NCI-H2029 treated with DMSO at 0.1 percent for 48 hours (cell line): ENCODE measurements at regions not wholly inside any gene's neighbourhood (a gene's known extent, or its start where the extent isn't known, plus 50 kb on each side); places are given as distances from the start of the nearest gene placed in this dataset.

ENCODE experiments used
- DNase-seq: peaks from one replicate; lab custom pipeline; 2025; lab: John Stamatoyannopoulos, UW

DNA sequence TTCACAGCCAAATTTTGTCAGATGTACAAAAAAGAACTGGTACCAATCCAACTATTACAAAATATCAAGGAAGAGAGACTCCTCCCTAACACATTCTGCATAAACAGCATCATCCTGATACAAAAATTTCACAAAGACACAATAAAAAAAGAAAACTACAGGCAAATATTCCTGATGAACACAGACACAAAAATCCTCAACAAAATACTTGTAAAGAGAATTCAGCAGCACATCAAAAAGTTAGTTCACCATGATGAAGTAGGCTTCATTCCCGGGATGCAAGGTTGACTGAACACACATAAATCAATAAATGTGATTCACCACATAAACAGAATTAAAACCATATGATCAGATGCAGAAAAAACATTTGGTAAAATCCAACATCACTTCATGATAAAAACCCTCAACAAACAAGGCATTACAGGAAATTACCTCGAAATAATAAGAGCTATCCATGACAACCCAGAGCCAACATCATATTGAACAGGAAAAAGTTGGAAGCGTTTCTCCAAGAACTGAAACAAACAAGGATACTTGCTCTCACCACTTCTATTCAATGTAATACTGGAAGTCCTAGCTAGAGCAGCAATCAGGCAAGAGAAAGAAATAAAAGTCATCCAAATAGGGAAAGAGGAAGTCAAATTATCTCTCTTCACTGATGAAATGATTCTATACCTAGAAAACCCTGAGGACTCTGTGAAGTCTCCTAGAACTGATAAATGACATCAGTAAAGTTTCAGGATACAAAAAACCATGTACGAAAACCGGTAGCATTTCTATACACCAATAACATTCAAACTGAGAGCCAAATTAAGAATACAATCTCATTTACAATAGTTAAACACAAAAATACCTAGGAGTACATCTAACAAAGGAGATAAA lies 223.1 kb downstream of the REEP3 start:
- DNase-seq, result no peak

DNA sequence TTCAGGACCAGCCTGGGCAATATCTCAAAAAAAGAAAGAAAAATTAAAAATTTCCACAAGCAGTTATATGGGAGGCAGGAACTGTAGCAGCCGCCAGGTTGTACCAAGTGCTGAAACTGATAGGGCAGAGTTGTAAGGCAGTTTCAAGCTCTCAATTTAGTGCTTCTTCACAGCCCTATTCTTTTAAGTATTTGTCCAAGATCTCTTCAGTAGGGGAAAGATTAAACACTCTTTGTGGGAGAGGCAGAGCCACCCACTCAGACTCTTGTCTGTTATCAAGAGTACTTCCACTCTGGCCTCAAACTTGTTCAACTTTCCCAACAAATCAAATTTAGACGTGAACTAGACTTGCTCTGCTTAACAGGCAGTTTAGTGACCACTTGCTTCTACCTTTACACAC lies 228.7 kb downstream of the REEP3 start:
- DNase-seq, result no peak

DNA sequence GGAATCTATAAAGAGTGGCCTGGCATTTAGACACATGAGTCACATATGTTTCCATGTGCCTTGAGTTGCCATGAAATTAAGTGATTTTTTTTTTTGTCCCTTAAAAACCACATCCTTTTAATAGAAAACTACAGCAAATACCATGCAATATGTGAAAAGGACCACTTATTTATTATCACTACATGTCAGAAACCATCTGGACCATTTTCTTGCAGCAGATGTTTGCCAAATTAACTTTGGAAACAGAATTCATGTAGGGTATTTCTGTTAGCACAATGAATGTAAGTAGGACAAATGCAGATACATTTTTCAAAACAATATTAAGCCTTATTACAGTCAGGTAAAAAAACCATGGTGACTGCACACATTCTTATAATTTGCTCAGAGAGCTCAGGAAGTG lies 230.6 kb downstream of the REEP3 start:
- no peak for DNase-seq

DNA sequence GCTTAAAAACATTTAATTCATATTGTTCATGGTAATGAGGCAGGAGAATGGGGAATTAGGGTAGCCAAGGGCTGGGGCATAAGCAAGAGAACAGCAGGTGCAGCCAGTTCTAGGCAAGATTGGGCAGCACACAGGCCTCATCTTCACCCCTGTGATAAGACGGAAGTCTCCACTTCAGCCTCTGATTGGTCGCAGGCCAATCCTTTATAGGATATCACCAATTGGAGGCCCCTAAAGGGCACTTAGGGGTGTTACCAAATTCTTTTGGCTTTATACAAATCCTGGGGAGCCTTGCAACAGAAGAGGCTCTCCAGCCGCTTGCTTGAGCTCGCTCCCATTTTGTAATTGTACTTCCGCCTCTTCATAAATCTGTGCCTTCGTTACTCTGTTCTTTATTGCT lies 231.1 kb downstream of the REEP3 start:
- no peak for DNase-seq

DNA sequence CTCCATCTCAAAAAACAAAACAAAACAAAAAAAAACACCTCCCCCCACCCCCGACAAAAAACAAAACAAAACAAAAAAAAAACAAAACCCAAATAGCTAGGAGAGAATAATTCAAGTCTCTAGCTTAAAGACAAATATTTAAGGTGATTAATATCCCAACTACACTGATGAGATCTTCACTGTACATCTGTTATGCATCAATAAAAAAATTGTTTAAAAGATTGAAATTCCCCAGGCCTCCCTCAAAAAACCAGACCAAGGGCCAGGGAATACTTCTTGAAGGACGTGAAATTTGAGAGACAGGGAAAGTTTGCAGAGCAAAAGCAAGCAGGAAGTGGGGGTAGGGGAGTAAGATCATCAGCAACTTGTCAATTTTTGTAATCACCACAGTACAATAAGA lies 232.6 kb downstream of the REEP3 start:
- DNase-seq, result no peak

DNA sequence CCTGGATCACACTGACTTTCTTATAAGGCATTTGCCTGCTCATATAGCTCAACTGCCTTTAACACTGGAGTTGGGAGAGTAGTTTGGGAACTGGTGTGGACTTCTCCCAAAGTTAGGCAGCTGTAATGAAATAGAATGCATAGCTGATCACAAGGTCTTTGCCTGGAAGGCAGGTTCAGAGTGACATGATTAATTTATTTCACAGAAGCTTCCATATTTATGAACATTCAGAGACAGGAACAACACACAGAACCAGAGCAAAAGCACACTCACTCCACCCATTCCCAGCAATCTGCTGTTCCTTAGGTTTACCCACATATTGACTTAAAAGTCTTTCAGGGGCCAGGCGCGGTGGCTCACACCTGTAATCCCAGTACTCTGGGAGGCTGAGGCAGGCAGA lies 234.2 kb downstream of the REEP3 start:
- no peak for DNase-seq

DNA sequence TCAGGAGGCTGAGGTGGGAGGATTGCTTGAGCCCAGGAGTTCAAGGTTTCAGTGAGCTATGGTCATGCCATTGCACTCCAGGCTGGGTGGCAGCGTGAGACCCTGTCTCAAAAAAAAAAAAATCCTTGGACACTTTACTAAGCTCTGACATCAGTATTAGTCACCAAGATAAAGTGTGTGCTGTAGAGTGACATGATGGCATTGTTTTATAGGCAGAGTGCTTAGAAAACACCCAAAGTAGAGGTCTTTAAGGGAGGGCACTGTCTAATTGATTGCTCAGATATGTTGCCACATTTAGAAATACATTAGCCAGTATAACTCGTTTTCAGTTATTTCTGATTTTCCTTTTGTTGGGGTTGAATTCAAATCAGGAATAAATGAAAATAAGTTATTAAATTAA lies 235.9 kb downstream of the REEP3 start:
- DNase-seq, result no peak

DNA sequence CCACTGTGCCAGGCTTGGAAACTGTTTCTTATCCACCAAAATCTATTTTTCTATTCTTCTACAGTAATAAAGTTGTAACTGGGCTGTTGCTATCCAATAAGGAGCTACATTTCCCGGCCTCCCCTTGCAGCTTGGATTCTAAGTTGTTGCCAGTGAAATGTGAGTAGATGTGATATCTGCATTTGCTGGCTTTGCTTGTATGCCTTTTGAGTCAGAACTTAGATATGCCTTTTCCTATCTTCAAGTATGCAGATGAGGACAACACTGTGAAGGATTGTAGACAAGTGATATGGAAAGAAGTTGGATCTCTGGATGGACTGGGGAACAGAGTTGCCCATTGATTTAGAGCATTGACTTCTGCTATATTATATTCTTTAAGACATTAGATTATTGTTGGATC lies 236.9 kb downstream of the REEP3 start:
- no peak for DNase-seq

DNA sequence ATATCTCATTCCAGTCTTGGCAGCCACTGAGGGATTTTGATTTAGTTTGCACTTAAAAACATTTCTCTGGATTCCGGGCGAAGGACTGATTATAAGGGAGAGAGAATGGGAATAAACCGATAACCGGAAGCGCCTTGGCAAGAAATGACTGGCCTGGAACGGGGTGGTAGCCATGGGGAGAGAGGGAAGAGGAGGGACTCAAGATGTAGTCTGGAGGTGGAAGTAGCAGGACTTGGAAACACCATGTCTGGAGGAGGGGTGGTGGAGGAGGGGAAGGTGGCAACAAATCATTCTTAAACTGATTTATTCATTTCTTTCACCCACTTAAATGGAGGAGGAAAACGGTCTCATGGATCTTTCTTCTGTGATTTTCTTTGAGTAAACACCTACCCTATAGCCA lies 238.1 kb downstream of the REEP3 start:
- no peak for DNase-seq

DNA sequence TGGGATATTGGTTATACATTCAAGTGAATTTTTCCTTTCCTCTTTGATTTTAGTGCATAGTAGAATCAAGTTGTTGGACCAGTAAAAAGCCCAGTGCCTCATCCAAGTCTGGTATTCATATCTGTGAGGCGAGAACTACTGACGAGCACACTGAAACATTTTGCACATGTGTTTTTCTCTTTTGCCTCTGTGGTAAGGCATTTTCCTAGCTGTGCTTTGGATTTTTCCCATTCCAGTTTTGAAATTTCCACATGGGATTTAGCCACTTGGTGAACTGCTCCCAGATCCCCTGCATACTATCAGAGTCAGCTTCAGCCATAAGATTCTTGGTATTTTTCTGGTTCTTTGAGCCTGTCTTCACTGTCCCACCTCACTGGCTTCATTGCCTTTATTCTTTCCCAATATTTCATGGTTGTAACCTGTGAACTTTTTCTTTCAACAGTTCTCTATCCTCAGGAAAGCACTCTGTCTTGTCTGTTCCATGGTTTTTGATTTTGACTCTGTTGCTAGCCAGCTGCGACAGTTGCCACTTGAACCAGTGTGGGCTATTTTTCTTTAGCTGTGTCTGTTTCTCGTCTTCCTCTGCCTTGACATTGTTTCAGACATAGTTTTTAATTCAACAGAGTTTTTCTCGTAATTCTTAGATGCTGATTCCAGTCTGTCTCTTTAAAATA lies 239.0 kb downstream of the REEP3 start:
- DNase-seq, result no peak

DNA sequence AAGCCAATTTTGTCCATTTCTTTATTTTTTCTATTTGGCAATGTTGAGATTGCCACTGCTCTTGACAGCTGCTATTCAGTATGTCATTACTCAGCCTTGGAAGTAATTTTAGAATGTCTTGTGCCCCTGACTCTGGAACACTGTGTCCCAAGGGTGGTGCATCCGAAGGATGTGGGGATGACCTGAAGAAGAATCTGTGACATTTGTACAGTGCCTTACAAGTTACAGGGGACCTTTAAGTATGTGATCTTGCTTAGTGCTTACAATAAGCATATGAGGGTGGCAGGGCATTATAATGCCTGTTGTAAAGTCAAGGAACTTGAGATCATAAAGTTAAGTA lies 239.5 kb downstream of the REEP3 start:
- DNase-seq, result no peak

DNA sequence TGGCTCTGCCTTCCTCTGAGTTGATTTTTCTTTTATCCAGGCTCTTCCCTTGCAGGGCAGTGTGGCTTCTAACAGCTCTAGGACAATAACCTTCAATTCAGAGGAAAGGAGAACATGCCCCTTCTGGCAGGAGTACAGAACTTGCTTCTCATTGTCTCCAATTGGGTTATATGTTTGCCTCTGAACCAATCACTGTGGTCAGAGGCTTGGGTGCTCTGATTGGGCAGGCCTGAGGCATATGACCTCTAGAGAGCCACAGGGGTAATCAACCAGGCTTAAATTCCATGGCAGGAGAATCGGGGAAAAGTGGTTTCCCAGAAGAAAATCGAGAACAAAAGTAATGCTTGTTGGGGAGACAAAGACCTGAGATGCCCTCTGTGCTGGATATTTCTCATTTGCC lies 240.0 kb downstream of the REEP3 start:
- DNase-seq, result no peak

DNA sequence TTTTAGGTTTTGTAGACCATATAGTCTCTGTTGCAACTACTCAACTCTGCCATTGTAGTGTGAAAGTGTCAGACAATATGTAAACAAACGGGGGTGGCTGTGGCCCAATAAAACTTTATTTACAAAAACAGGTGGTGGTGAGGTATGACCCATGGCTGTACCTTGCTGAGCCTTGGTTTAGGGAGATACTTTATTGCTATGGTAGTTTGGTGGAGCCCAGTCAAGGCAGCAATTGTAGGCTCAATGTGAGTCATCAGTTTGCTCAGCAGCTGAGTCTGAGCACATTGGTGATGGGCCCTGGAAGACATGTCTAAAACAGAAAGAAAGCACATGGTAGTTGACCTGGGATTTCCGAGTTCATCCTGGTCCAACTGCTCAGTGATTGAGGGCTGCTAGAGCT lies 242.5 kb downstream of the REEP3 start:
- no peak for DNase-seq

DNA sequence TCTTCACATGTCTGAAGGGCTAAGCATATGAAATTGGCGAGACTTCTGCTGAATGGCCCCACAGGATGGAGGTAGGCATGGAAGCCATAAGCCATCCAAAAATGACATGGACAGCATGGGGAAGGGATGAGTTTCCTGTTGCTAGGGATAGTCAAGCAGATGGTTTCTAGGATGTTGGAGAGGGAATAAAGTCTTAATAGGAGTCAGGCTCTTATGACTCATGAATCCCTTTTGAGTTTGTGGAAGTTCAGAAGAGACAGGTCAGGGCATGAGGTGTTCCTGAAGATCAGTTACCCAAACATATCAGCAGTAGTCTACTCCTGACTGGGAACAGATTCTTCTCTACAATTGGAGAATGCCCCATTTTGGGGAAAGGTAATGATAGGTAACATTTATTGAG lies 243.9 kb downstream of the REEP3 start:
- no peak for DNase-seq

DNA sequence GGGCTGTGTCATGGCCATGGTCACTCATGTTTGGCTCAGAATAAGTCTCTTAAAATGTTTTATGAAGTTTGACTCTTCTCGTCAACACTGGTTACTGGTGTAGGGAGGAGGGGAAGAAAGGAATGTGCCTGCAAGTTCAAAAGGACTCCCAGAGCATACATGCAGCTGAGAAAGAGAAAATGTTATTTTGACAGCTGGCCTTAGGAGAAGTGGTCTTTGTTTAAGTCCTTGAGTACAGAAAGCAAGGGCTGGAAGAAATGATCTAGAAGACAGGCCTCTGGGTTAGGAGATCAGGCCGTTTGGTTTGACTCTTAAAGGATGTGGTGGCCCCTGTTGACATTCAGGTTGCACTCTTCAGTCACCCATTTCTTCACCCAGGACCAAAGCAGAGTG lies 245.5 kb downstream of the REEP3 start:
- DNase-seq, result no peak

DNA sequence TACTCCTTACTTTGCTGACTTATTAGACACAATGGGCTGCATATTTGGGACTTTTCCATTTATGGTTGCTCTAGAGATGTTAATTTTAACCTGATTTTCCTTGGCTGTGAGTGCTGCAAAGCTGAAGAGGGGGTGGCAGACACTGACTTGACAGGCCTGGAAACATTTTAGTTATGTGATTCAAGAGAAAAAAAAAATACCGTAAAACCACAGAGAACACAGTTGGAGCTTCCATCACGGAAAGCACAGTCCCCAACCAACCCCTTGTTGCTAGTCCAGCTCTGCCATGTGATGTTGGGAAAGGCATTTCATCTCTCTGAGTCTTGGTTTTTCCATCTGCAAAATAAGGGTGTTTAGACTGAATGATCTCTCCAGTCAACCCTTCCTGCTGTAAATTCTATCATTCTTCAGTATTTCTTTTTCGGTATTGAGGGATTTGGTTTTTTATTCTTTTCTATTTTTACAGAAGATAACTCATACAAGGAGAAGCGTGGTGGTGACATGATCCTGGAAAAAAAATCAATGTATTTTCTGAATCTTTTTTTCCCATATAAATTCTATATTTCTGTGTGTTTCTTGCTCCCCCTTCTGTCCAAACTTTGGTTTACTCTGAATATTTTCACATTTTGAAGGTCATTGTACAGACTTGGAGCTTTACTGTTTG lies 246.1 kb downstream of the REEP3 start:
- no peak for DNase-seq

DNA sequence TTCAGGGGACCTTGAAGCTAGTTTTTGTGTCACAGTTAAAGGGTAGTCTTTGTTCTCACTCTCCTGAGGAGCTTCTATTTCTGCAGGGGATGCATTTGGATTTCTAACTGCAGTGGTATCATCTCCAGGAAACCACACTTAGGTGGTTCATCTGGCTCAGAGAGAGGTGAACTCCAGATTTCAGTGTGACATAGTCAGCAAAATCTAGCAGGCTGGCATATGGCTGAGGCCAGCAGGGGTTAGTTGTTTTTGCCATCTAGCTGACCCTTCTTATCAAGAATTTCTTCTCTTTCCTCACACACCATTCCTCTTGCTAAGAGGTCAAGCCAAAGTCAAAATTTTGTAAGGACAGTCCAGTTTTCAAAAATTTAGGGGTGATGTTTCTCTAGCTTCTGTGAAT lies 248.2 kb downstream of the REEP3 start:
- no peak for DNase-seq

DNA sequence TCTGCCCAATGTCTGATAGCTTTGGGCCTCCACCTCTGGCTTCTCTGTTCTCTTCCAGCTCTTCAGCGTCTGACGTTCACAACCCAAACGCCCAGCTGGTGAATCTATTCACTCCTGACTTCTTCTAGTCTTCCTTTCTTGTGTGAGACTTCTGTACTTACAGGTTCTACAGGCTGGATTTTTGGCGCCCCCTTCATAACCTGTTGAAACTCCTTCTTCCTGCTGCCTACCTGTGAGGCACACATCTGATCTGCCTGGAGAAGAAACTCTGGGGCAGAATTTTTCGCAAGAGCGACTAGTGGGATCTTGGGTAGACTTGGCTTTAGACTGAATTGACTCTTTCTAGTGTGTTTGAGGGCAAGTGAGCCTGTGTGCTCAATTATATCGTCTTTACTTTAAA lies 249.3 kb downstream of the REEP3 start:
- no peak for DNase-seq

DNA sequence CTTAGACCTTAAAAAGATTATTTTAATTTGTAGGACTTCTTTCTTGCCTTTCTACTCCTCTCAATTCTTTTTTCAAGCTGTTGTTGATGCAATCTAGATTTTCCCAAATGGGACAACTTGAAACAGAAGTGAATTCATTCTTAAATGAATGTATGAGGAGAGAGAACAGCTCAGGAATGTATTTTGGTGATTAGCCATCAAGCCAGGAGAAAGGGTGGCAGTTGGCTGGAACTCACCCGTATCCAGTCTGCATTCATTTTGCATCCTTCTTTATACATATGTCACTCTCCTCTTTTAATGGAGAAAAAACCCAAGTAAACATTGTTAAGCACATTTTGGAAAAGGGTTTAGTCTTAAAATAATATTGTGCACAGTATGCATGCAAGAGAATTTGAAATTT lies 251.3 kb downstream of the REEP3 start:
- DNase-seq, result no peak

DNA sequence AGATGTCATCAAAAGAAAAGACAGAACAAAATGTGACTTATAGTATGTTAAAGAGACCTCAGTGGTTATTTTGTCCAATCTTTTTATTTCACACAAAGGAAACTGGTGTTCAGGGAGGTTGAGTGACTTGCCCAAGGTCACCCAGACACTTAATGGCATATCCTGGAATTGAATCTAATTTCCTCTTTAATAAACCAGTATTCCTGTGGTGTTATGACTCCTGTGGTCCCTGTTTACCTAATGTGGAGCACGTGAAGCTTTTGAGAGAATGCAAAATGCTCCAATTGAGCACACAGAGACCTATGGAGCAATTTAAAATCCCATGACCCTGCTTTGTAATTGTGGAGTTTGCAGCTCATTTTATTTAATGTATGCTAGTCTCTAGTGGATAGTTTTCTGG lies 251.9 kb downstream of the REEP3 start:
- no peak for DNase-seq

DNA sequence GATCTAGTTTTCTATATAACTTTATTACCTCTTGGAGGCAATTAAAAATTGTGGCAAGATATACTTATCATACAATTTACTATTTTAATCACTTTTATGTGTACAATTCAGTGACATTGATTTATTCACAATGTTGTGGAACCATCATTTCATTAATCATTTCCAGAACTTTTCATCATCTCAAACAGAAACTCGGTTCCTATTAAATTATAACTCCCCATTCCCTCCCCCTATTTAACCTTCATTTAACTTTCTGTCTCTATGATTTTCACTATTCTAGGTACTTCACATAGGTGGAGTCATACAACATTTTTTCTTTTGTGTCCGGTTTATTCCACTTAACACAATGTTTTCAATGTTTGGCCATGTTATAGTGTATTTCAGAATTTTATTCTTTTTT lies 252.8 kb downstream of the REEP3 start:
- no peak for DNase-seq

DNA sequence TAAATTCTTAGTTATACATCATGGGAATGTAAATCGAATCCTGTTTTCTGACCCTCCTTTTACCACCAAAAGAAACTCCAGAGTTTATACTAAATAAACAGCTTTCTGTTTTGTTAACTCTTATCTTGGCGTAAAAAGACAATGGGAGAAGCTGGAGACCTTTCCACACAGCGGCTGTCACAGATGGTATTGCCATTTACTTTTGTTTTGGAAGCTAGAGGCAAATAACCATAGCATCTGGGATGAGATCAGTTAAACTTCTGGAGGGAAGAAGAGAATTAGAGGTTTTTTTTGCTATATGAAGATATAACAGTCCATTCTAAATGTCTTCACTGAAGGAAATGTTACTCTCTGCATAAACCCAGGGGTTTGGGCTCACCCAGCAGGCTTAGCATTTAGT lies 258.9 kb downstream of the REEP3 start:
- DNase-seq, result no peak

DNA sequence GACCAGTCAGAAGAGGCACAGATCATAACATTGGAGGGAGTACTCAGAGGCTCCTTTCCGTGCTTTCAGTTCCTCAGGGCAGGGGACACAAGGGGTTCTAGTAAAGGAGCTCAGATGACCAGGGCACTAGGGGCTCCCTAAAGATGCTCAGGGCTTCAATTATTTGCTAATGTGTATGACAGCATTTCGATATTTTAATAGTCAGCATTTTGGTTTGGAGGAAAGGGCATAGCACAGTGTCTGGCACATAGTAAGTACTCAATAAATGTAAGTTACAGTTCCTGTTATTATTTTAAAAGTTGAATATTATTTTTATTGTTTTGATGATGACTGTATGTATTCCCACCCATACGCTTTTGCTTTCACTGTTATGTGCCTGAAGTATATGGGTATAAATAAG lies 260.0 kb downstream of the REEP3 start:
- no peak for DNase-seq
